H1 (cell line): ENCODE measurements at regions not wholly inside any gene's neighbourhood (a gene's known extent, or its start where the extent isn't known, plus 50 kb on each side); places are given as distances from the start of the nearest gene placed in this dataset.

ENCODE experiments used
- ATF3 ChIP-seq: IDR thresholded peaks from 2 replicates; pipeline ENCODE4 v1.6.1; 2011; ENCODE audit warnings: low read depth, mild to moderate bottlenecking, low read length; ENCODE audit not compliant: insufficient read depth
- RXRA ChIP-seq: IDR thresholded peaks from 2 replicates; pipeline ENCODE4 v1.6.1; 2011; ENCODE audit warnings: low read depth, mild to moderate bottlenecking, low read length, moderate library complexity; ENCODE audit not compliant: insufficient read depth
- TCF12 ChIP-seq: IDR thresholded peaks from 2 replicates; pipeline ENCODE4 v1.6.1; 2011; ENCODE audit warnings: low read depth, mild to moderate bottlenecking, low read length

- TF ChIP-seq ATF3 (no peak), TCF12 (no peak), RXRA (no peak)
- TF ChIP-seq, all 59 proteins: peak for 0
Measured at GRCh38 chr15:22265056-22265945, 185.0 kb downstream of the OR4M2 start (continued).
